Body of pancreas (tissue), 4 donors: ENCODE measurements at regions not wholly inside any gene's neighbourhood (a gene's known extent, or its start where the extent isn't known, plus 50 kb on each side); places are given as distances from the start of the nearest gene placed in this dataset.

Source experiments
- POLR2A ChIP-seq, 3 donors: fragments of 450-650 bp; IDR thresholded peaks; one replicate each; pipeline ENCODE4 v1.6.1; 2016; ENCODE audit warnings: antibody characterized with exemption in 3 of 3, mild to moderate bottlenecking in 2 of 3
- TF ChIP-seq, protein P1 (sequence below), 7 experiments: fragments of 450-650 bp in 4 of 7; fragments of 200-600 bp in 3 of 7; sonication (generic) in 3 of 7; IDR thresholded peaks; one replicate each; pipeline ENCODE4 v1.5.1; 2016 to 2019; ENCODE audit warnings: antibody characterized with exemption in 7 of 7

- no peak for TF ChIP-seq POLR2A (IDR thresholded peaks at IDR 0.05)
- TF ChIP-seq, protein P1, sequence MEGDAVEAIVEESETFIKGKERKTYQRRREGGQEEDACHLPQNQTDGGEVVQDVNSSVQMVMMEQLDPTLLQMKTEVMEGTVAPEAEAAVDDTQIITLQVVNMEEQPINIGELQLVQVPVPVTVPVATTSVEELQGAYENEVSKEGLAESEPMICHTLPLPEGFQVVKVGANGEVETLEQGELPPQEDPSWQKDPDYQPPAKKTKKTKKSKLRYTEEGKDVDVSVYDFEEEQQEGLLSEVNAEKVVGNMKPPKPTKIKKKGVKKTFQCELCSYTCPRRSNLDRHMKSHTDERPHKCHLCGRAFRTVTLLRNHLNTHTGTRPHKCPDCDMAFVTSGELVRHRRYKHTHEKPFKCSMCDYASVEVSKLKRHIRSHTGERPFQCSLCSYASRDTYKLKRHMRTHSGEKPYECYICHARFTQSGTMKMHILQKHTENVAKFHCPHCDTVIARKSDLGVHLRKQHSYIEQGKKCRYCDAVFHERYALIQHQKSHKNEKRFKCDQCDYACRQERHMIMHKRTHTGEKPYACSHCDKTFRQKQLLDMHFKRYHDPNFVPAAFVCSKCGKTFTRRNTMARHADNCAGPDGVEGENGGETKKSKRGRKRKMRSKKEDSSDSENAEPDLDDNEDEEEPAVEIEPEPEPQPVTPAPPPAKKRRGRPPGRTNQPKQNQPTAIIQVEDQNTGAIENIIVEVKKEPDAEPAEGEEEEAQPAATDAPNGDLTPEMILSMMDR (IDR thresholded peaks at IDR 0.05), result no peak
These were observed 51.3 kb upstream of the CXADR start for GRCh38 chr21:17461582-17461981.
